SW 1271 (cell line): ENCODE measurements at regions not wholly inside any gene's neighbourhood (a gene's known extent, or its start where the extent isn't known, plus 50 kb on each side); places are given as distances from the start of the nearest gene placed in this dataset.
"Not testable (repeated sequence)": the region's sequence is repeated elsewhere in the genome, so short reads cannot be mapped to it uniquely, and the experiment has no call there.

Experiments used
- DNase-seq, 2 experiments: peaks; one replicate each; lab custom pipeline; 2025; lab: John Stamatoyannopoulos, UW

DNA sequence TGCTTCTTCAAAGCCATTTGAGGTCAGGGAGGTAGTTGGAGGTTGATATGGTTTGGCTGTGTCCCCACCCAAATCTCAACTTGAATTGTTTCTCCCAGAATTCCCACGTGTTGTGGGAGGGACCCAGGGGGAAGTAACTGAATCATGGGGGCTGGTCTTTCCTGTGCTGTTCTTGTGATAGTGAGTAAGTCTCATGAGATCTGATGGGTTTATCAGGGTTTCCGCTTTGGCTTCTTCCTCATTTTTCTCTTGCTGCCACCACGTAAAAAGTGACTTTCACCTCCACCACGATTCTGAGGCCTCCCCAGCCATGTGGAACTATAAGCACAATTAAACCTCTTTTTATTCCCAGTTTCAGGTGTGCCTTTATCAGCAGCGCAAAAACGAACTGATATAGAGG is 62.5 kb upstream of the NFE2L3 start:
- not testable (repeated sequence) for DNase-seq

DNA sequence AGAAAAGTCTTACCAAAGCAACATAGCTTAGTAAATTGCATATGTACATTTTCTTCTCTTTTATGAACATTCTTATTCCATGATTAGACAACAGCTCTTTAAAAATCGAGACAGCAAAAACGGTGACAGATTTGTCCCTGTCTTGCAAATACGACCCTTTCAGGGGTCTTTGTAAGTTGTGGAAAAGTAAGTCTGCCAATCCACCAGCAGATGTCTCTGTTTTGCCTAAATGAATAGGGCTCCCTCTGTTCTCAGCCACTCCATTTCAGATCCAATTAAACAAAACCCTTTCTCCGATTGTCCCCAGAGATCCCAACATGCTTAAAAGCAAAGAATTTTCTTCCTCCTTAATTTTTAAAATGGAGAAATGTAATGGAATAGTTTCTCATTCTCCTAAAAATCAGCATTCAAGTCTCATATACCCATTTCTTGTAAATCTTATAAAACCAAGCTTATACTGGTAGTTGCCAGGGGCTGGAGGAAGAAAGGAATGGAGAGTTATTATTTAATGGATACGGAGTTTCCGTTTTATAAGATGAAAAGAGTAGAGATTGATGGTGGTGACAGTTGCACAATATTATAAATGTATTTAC is 61.0 kb upstream of the NFE2L3 start:
- DNase-seq: peak in 1 of 2 experiments; percentile 61

DNA sequence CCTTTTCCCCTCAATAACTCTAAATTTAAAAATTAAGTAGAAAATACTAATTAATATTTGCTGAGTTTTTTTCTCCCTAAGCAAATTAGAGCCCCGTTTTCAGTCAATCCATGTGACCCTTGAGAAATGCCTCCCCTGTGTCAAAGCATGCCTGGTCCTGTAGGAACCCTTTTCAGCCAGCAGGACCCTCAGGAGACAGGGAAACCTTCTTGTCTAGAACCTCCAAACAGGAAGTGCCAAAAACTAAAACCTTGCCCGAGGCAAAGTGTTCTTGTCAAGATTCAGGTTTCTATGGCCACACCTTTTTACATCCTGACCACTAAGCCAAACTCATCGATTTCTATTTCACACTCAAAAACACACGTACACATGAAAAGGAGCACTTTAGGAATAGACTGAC is 60.1 kb upstream of the NFE2L3 start:
- no peak for DNase-seq

DNA sequence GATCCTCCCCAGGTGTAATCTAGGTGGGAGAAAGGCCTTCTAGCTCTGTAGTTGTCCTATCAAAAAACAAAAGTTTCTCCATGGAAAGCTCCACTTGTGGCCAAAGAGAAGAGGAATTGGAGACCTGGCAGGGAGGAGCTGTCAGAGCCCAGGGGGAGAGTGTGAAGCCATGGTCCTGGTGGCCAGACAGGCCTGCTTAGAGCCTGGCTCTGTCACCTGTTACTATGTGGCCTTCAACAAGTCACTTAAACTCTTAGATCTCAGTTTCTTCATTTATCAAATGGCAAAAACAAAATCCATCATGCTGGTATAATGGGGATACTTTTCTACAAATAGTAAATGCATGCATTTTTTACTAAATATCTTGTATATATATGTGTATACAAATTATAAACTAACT is 59.0 kb upstream of the NFE2L3 start:
- DNase-seq: no peak

DNA sequence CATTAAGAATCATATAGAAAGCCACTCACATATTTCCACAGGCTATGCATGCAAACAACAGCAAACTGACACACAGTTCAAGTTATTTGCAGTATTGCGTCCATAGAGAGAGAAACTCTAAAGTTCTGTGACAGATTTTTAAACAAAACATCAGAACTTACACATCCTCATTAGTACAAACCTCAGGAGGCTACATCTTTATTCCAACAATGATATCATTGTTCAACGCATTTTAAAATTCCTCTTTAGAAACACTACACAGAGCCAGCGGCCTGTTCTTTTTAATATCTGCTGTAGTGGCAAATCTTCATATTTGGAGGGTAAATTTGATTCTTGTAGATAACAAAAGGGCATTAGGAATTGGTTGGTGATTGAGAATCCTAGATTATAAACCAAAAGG is 55.9 kb upstream of the NFE2L3 start:
- DNase-seq: no peak

DNA sequence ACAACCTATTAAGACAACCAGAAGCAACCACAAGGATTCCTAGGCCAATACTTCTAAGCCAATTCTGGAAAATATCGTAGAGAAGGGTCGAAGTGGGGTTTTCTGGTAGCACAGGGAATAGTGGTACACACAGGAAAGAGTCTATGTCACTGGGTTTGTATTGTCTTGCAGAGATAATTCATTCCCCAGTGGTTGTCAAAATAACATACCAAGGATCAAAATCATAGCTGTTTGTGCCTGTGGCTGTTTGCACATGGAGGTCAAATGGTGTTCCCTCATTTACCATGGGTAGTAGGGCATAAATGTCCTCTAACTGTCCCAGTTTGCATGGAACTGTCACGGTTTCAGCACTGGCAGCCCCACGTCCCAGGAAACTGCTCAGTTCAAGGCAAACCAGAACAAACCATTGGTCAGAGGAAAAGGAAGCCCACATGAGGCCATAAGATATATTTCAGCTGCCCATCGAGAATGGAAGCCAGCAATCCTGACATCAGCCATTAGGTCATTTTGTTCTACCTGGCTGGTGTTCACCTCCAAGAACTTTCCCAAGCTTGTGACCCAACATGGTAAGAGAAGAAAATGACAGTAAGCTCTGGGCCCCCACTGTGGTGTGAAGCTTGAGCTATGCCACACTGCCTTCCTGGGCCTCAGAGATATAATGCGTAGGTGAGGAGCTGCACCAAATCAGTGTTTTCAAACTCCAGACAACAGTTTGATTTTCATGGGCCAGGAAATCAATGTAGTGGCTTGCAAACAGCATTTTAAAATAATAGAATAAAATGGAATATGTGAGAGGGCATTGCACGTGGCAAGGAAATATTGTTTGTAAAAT is 53.9 kb upstream of the NFE2L3 start:
- DNase-seq: no peak

DNA sequence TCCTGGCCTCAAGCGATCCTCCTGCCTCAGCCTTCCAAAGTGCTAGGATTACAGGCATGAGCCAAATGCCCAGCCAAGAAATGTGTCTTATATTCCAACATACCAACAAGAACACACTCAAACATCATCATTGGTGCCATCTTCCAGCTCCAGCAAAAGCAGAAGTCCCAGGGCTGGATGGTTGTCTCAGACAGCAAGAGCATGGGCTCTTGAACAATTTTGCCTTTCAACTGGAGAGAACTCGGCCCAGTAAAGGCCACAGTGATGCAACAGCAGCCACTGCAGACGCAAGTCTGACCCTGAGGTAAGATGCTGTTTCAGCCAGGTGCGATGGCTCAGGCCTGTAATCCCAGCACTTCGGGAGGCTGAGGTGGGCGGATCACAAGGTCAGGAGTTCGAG is 52.8 kb upstream of the NFE2L3 start:
- DNase-seq: no peak

GRCh38 chr7:26100406-26101339 is 51.3 kb upstream of the NFE2L3 start:
- DNase-seq: no peak

- DNase-seq: no peak
Measured at GRCh38 chr7:26101361-26102151, 50.4 kb upstream of the NFE2L3 start.

DNA sequence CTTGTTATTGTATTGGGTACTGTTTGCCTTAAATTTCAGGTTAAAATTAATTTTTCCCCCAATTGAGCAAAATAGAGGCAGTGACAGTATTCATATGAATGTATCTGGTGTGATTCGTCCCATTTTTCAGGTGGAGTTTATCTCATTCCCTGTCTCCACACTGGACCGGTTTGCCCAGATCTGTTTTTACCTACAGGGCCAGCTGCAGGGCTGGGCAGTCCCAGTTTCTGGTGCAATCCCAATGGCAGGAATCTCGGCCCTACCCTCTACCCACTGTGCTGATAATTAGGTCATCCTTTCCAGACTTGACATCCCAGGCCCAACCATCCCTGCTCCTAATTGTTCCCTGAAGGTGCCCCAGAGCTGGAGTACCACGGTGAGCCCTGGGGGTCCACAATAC is 49.8 kb upstream of the NFE2L3 start:
- no peak for DNase-seq
